DOHH2 (cell line): ENCODE measurements at regions not wholly inside any gene's neighbourhood (a gene's known extent, or its start where the extent isn't known, plus 50 kb on each side); places are given as distances from the start of the nearest gene placed in this dataset.

Source experiments
- EZH2phosphoT487 ChIP-seq: fragments of 200-600 bp; sonication (generic); IDR thresholded peaks from 2 replicates; pipeline ENCODE4 v1.6.1; 2017; ENCODE audit warnings: borderline replicate concordance, mild to moderate bottlenecking, antibody characterized with exemption, low read length, moderate library complexity, mixed read lengths
- TF ChIP-seq, protein P1 (sequence below): fragments of 200-600 bp; sonication (generic); IDR thresholded peaks from one replicate; pipeline ENCODE4 v1.5.1; 2014; ENCODE audit warnings: antibody characterized with exemption, mild to moderate bottlenecking, low read depth, low read length; ENCODE audit not compliant: poor library complexity, severe bottlenecking

- TF ChIP-seq, protein P1, sequence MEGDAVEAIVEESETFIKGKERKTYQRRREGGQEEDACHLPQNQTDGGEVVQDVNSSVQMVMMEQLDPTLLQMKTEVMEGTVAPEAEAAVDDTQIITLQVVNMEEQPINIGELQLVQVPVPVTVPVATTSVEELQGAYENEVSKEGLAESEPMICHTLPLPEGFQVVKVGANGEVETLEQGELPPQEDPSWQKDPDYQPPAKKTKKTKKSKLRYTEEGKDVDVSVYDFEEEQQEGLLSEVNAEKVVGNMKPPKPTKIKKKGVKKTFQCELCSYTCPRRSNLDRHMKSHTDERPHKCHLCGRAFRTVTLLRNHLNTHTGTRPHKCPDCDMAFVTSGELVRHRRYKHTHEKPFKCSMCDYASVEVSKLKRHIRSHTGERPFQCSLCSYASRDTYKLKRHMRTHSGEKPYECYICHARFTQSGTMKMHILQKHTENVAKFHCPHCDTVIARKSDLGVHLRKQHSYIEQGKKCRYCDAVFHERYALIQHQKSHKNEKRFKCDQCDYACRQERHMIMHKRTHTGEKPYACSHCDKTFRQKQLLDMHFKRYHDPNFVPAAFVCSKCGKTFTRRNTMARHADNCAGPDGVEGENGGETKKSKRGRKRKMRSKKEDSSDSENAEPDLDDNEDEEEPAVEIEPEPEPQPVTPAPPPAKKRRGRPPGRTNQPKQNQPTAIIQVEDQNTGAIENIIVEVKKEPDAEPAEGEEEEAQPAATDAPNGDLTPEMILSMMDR = no peak
- no peak for TF ChIP-seq EZH2phosphoT487
Measured at GRCh38 chr15:55015093-55015445, 181.7 kb downstream of the RSL24D1 start.
